A204.1 (cell line): ENCODE measurements at regions not wholly inside any gene's neighbourhood (a gene's known extent, or its start where the extent isn't known, plus 50 kb on each side); places are given as distances from the start of the nearest gene placed in this dataset.

Source experiments
- FAIRE-seq: peaks from 2 replicates; lab custom pipeline; 2012; peaks lifted over from hg19 to GRCh38; lab: Jason Lieb, UNC

DNA sequence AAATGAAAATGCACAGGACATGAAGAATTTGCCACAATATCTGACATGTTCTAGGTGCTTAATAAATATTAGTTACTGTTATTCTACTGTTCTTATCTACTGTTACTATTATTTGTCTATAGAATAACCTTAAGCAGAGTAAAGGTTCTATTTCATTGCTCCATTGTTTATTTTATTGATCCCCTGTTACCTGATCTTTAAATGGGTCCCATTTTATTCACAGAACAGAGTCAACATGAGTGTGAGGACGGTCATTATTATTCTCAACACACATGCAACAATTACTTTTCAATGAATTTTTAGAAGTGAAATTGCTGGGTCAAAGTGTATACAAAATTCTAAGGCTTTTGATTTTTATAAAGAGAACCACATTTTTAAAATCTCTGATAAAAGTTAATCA is 186.9 kb downstream of the AHR start:
- FAIRE-seq = no peak

DNA sequence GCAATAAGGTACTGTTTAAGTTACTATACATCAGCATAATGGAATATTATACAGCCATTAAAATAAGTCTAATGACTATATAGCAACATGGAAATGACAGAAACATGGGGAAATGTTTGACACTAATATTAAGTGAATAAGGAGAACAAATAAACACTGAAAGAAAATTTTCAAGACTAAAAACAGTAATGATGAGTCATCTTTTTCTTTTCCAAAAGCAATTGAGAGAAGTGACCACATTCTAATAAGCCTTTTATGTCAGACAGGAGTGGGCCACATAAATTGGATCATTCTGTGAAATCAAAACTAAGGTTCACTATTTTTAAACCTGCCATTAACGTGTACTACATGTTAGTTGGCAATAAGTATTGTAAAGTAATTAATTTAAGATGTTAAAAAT is 187.5 kb downstream of the AHR start:
- FAIRE-seq = no peak

DNA sequence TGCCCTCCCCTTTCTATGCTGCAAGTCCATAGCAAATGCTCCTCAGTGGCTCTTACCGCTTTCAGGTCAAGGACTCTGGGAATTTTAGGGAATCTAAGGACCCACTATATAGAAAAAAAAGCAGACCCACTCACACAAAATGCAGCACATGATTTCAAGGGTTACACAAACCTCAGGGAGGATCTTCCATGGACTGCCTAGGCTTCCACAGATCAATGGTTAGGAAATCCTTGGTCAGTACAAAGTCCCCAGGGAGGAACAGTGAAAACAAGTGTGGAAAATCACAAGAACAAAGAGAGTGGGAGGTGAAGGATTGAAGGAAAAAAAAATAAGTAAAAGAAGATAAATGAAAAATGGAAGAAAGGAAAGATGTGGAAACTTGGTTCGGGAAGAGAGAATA is 188.4 kb downstream of the AHR start:
- no peak for FAIRE-seq

GRCh38 chr7:17487343-17487742 is 188.9 kb downstream of the AHR start:
- no peak for FAIRE-seq

DNA sequence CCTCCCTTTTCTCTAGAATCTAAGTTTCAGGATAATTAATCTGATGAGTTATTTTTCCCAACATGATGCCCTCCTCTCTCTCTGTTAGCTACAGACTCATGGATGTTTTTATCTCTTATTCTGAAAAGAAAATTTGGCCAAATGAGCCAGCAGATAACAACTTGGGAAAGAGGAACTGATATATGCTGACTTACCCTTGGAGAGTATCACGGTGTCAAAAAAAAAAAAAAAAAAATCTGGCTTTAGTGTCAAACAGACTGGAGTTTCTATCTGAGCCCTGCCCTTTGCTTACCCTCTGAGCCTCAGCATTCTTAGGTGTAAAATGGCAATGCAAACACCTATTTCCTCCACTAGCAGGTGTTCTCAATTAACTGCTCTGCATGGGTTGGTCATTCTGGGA is 190.4 kb downstream of the AHR start:
- FAIRE-seq = no peak

- no peak for FAIRE-seq
These were observed 191.5 kb downstream of the AHR start for GRCh38 chr7:17489961-17490360.

- FAIRE-seq = no peak
These were observed 192.4 kb downstream of the AHR start for GRCh38 chr7:17490825-17491224.

DNA sequence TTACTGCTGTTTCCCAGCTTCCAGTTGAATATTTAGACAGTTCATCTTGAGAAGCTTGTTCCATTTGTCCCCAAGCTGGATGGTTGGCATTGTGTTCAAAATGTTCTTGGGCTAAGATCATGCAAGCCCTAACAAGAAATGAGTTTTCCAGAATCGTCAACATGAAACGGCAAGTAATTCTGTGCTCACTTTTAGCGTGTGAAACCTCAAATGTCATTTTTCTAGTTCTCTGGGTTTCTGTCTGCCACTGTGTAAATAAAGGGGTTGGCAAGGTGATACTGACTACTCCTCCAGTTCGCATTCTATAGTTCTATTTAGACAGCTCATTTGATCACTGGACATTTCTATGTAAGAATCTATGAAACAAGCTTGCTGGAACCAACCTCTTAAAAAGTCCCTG is 194.0 kb downstream of the AHR start:
- FAIRE-seq = no peak

DNA sequence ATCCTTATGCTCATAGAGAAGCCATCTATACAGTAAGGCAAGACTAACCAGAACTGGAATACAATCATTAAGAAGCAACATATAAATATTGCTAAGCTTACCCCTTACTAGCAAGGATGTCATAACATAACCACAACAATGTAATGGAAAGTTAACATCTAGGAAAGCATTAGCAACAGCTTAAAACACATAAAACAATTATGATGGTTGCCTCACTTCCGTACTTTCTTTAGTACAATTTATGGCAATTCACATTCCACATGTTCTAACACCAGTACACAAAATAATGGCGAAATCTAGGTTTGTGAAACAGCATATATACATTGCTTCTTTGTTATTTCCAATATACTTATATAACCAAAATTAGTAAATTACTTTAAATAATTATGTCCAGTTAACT is 195.0 kb downstream of the AHR start:
- no peak for FAIRE-seq

DNA sequence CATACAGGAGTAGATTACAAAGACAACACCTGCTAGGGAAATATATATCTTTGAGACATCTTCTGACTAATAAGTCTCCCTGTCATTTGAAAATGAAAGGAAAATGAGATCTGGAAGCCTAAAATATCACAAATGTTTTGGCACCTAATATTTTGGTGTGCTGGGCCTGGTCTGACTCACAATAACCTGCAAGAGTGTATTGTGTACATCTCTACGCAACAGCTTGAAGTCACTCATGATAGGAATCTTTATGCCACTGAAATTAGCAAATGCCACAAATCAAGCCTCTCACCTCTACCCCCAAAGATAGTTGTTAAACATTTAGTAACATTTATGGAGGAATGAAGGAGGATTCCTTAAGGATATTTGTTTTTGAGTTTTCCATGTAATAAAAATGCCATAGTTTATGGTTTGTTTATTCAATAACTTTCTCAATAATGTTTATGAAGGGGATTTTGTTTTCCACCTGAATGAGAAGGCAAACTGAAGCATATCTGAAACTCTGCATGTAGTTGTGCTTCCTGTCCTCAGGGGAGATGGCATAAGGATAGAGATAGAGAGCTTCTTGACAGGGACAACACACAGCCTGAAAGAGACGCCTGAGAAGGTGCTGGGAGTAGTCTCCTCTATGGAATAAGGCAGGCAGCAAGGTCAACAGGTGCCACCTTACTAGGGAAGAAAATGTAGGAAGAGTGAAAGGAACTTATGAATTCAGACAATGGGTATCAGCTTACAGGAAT is 197.4 kb downstream of the AHR start:
- no peak for FAIRE-seq

DNA sequence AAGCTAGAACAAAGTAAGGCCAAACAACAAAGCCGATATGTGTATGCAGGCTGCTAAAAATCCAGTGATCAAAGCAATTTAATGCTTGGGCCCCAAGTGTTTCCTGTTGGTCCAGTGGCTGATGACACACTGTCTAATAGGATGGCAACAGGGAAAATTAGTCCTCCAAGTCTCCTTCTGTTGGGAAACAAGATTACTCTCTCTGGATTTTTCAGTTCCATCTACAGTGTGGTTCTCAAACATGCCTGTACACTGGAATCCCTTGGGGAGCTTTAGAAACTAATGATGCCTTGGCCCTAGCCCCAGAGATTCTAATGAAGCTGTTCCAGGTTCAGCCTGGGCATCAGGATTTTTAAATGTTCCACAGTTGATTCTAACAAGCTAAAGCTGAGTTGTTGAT is 198.7 kb downstream of the AHR start:
- no peak for FAIRE-seq

DNA sequence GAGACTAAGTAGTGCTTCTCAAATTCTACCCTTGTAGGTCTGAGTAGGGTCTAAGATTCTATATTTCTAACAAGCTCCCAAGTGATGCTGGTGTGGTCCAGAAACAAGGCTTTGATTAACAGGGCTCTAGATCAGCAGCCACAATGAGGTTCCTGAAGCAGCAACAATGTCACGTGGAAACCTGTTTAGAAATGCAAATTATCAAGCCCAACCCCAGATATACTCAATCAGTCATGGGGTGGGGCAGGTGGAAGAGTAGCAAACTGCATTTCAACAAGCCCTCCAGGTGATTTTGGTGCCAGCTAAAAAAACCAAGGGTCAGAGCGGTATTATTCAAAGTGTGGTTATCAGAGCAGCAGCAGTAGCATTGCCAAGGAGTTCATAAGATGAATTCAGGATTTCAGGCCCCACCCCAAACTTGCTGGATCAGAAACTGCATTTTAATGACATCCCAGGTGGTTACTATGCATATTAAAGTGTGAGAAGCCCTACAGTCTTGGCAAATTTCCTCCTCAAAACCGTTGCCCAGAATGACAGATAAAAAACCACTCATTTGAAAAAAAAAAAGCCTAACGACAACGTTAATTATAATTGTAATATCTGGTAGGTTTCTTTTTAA is 199.2 kb downstream of the AHR start:
- no peak for FAIRE-seq

DNA sequence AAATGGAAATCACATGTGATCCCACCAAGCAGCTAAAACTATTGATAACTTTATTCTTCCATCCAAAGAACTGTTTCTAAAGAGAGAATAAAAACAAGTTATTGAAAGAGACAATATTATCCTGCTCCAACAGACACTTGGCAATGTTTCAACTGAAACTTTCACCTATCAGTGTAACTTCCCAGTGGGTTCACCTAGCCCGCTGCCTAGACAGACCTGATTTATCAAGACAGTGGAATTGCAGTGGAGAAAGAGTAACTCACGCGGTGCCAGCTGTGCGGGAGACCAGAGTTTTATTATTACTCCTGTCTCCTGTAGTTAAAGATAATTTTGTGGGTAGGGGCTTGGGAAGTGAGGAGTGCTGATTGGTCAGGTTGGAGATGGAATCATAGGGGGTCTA is 199.8 kb downstream of the AHR start:
- no peak for FAIRE-seq

GRCh38 chr7:17500736-17501135 is 202.3 kb downstream of the AHR start:
- no peak for FAIRE-seq

- FAIRE-seq = no peak
These were observed 203.2 kb downstream of the AHR start for GRCh38 chr7:17501441-17502212.

DNA sequence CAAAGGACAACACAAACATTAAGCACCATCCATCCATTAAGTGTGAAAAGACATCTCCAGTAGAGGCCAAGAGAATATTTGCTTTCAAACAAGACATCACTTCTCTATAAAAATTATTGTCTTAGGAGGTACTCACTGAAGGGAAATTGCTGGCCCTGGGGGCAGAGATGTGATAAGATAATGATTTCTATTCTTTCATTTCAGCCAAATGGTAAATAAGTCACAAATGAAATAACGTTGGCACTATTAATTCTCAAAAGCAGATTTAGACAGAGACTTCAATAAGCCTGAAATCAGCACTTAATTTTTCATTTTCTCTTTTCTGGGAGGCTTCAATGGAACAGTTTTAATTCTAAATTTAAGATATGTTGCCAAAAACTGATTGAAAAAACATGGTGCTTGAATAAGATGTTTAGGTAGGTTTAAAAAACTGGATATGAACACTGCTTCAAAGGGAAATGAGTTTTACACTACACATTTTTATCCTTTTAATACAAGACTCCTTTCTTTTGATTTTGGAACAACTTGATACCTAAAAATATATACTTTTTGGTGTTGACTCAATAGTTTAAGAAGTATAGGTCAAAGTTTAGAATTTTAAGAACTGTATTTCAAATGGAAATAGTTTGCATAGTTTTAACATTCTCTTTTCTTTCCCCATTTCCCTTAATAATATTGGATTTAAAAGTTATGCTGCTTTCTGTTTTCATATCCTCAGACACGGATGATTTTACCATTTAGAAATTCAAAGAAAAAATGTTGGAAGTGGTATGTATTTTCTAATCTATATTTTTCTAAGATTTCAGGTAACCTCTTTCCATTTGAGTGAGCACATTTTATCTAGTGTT is 204.0 kb downstream of the AHR start:
- FAIRE-seq = no peak

DNA sequence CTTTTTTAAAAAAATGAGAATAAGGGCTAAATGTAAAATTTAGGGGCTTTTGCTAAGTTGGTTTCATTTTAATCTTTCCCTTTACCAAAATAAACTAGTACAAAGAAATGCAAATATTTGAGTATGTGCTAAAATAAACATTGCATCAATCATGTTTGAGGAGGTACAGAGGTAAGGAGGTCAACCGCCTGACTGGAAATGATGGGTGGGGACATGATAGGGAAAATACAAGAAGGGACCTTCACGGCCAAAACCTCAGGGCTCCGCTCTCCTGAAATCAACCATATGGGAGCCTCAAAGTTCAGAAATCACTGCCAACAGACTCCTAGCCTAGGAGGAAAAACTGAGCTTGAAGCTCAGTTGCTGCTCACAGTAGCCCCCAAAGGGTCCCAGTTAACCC is 207.6 kb downstream of the AHR start:
- no peak for FAIRE-seq

- no peak for FAIRE-seq
These were observed 208.1 kb downstream of the AHR start for GRCh38 chr7:17506596-17506995.

DNA sequence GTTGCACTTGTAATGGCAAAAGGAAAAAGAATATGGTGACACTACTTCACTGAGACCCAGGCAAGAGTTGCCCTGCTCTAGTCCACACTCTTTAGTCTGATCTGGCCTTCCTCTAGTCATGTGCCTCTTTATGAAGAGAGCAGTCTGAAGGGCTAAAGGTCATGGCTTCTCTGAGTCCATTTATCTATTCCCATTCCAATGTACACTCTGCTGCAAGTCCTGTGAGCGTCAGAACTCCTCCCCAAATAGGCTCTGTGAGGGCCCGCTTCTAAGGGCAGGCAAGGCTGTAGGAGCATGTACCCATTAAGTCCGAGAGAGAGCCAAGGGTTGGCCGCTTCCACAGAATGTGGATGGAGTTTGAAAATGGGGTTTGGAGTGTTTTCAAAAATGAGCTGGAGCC is 209.3 kb downstream of the AHR start:
- no peak for FAIRE-seq

- no peak for FAIRE-seq
These were observed 213.8 kb downstream of the AHR start for GRCh38 chr7:17512181-17512675.

DNA sequence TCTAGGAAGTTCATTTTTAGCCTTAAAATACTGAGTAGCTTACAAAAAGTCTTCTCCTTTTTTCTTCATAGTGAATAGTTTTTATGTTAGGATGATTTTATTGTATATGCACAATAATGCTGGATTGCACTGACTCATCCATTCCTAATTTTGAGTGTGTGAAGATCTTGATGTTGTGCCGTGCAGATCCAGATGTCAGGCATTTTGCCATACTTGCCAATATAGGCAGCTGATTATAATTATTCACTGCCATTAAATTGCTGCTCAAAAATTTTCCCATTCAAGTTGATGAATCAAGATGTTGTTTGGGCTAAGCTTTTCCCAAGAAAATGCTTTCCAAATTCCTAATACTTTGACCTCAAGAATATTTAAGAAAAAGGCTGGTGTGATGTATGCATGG is 218.3 kb downstream of the AHR start:
- FAIRE-seq = no peak

GRCh38 chr7:17520941-17521340 is 222.5 kb downstream of the AHR start:
- no peak for FAIRE-seq
